HG02571 (cell line): ENCODE measurements at regions not wholly inside any gene's neighbourhood (a gene's known extent, or its start where the extent isn't known, plus 50 kb on each side); places are given as distances from the start of the nearest gene placed in this dataset.

Experiments used
- ATAC-seq: cut with Tn5 transposase; IDR thresholded peaks from one replicate; pipeline ENCODE4 v1.9.1; 2021; ENCODE audit warnings: mild to moderate bottlenecking, moderate library complexity; ENCODE audit not compliant: unreplicated experiment

DNA sequence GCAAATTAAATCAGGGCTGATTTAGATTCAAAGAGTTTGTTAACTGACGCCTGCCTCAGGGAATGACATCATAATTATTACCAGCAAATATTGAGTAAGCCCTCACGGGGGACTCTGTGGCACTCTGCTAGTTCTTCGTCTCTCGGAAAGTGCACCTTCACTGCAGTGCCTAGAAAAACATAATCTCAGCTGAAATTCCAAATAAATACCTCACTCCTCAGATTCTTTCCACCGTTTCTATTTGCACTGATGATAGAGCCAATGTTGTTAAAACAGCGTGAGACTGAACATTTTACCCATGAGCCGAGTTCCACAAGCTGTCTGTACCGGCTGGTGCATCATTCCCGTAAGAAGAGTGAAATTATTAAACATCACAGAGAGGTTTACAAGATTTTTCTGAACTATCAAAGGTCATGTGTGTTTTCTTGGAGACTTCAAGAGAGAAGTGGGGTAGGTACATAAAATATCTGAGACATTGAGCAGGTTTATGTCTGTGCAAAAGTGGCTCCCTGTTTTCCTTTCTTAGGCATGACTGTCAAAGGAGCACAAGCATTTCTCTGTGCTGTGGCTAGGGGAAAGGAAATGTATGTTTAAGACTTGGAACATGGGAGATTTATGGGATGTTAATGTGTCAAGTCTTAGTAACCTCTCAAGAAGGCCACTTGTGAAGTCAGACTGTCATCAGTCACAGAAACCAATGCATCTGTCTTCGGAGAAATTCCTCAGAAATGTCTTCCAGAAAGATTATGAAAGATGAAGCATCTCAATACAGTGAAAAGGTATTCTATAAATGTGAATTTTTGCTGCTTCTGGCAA lies 119.6 kb downstream of the CBLL2 start:
- no peak for ATAC-seq

GRCh38 chrX:22395372-22395771 lies 122.7 kb downstream of the CBLL2 start:
- no peak for ATAC-seq

DNA sequence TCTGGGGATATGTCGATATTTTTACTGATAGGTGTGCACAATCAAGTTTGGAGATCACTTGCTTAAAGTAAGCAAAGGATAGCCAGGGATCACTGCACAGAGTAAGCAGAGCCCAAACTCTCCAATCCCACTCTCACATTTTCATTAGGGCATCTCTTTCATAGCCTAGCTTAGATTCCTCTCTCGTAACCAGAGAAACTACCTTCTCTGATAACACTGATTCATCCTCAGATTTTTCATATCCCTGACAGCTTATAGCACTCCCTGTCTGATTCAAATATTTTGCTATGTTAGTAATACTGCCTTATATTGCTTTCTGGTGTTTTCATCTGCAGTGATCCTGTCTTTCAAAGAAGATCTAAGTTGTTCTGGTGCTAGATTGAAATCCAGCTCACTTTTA lies 123.7 kb downstream of the CBLL2 start:
- no peak for ATAC-seq

GRCh38 chrX:22397566-22397965 lies 124.9 kb downstream of the CBLL2 start:
- ATAC-seq, result no peak

GRCh38 chrX:22399437-22400192 lies 126.9 kb downstream of the CBLL2 start:
- ATAC-seq, result no peak

DNA sequence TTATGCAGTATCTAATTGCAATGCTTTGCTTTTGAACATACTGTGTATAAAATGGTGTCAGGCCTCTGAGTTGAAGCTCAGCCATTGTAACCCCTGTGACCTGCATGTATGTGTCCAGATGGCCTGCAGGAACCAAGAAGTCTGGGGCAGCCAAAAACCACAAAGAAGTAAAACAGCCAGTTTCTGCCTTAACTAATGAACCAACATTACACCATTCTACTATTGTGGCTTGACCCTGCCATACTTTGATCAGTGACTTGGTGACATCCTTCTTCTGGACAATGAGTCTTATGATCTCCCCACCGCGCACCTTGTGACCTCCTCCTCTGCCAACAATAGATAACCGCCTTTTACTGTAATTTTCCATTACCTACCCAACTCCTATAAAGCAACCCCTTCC lies 131.6 kb downstream of the CBLL2 start:
- no peak for ATAC-seq

GRCh38 chrX:22406201-22406737 lies 133.6 kb downstream of the CBLL2 start:
- ATAC-seq, result no peak

- ATAC-seq, result no peak
Observed at GRCh38 chrX:22409418-22409817, 136.7 kb downstream of the CBLL2 start.

DNA sequence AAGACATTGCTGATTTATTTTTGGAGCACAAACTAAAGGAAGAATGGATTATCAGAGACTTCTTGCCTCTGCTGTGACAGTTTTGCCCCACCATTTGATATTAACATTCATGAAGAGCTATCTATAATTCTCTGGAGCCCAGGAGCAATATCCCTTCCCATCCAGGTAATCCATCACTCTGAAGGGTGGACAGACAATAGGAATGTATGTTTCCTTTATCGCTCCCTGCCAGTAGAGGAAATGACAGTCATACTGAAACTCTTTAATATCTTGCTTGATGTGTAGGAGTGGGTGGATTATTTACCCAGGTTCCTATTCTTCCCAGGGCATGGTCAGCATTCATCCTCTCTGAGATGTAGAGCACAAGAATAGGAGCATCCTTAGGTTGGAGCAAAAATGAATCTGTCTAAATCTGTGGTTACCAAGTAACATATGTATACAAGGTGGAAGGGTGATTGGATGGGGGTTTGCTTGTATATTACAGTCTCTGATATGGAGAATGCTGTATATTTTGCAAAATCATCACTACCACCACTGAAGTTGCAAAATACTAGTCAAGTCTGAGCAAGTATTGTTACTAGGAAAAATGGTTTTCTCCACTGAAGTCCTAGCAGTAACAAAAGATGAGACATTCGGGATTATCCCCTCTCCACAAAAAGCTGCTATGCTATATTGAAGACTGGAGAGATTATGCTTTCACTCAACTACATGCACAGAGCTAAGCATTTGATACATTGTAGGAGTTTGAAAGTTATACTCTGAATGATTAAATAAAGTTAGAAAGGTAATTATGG lies 151.6 kb downstream of the CBLL2 start:
- no peak for ATAC-seq

DNA sequence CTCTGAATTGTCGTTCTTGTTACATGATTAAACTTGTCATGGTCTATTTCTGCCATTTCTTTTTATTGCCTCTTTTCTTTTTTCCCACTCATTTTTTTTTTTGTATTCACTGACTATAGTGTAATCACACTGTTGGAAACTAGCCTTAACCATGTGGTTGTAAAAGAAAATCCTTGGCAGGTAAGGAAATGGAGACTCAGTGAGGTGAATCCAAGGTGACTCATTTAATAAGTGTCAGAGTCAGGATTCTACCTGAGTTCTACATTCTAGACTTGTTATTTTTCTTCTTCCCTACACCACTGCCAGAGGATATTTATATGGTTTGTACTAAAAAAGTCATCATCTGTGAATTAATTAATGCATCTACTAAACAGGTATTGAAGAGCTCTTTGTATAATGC lies 152.2 kb downstream of the CBLL2 start:
- no peak for ATAC-seq

- ATAC-seq, result no peak
Observed at GRCh38 chrX:22429704-22430103, 157.0 kb downstream of the CBLL2 start.

DNA sequence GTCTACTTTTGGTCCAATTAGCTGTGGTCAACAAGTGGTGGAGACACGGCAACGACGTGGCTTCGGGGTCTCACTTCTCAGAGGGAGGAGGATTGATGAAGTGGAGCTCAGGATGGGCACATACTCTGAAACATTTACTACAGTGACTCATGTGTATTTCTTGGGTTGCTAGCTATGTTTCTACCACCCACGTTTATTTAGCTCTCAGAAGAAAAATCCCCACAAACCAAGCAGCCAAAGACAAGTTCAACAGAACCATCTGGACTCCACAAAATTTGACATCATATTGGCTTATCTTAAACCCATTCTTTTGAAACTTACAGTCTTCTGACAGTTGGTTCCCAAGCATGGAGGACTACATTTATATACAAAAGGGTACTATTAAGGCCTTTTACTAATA lies 158.0 kb downstream of the CBLL2 start:
- ATAC-seq, result no peak

DNA sequence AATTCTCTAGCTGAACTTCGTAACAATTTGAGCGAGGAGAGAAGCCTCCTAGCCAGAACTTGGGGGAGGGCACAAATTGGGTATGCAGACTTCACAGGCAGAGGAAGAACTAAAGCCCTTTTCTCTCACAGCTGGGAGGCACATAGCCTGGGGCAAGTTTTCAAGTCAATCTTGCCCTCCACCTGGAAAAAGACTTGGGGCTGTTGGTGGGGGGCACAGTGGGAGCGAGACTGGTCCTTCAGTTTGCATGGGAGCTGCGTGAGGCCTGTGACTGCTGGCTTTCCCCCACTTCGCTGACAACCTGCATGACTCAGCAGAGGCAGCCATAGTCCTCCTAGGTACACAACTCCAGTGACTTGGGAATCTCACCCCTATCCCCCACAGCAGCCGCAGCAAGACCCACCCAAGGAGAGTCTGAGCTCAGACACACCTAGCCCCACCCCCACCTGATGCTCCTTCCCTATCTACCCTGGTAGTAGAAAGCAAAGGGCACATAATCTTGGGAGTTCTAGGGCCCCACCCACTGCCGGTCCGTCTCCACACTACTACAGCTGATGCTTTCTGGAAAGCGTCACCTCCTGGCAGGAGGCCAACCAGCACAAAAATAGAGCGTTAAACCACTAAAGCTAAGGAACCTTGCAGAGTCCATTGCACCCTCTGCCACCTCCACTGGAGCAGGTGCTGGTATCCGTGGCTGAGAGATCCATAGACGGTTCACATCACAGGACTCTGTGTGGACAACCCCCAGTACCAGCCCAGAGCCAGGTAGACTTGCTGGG lies 160.8 kb downstream of the CBLL2 start:
- no peak for ATAC-seq

DNA sequence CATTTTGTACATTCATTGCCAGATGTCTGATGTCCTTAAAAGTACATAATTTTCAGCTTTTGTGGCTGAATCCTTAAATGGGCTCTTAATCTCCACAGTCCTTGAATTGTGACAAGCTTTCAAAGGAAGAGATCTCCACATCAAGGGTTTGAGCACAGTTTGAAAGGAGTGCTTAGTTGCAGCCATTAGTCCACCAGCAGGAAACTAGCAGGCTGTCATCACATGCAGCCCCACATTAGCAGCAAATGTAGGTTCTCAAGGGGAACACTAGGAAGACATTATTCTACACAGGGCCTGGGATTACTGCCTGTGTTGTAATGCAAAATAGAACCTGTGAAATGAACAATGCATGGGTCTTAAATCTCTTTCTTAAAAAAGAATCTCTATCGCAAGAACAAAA lies 173.2 kb downstream of the CBLL2 start:
- no peak for ATAC-seq

DNA sequence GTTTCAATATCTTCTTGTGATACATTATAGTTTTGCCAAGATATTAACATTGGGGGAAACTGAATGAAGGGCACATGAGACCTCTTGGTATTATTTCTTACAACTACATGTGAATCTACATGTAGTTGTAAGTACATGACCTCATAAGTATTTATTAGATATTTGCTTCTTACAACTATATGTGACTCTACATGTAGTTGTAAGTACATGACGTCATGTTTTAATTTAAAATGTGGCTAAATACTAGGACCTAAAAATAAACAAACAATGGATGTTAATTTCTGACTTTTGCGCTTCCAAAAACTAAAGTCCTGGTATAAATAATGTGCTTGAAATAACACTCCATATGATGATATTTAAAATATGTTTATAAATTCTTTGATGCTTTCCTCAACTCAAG lies 190.2 kb downstream of the CBLL2 start:
- no peak for ATAC-seq

DNA sequence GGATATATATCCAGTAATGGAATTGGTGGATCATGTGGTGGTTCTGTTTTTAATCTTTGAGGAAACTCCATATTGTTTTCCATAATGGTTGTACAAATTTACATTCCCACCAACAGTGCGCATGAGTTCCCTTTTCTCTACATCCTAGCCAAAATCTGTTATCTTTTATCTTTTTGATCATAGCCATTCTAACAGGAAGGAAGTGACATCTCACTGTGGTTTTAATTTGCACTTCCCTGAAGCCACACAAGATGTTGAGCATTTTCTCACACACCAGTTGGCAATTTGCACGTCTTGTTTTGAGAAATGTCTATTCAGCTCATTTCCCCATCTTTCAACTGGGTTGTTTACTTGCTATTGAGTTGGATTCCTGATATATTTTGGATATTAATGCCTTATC lies 194.9 kb downstream of the CBLL2 start:
- ATAC-seq, result no peak

DNA sequence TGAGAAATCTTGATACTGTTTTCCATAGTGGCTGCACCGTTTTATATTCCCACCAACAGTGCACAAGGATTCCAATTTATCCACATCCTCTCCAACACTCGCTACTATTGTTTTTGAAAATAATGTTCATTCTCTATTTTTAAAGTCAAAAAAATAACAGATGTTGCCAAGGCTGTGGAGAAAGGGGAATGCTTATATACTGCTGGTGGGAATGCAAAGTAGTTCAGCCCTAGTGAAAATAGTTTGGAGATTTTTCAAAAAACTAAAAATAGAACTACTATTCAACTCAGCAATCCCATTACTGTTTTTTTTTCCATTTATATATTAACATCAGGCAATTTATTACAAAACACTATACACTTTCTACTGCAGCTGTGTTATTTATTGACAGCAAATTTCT lies 208.7 kb downstream of the CBLL2 start:
- no peak for ATAC-seq

DNA sequence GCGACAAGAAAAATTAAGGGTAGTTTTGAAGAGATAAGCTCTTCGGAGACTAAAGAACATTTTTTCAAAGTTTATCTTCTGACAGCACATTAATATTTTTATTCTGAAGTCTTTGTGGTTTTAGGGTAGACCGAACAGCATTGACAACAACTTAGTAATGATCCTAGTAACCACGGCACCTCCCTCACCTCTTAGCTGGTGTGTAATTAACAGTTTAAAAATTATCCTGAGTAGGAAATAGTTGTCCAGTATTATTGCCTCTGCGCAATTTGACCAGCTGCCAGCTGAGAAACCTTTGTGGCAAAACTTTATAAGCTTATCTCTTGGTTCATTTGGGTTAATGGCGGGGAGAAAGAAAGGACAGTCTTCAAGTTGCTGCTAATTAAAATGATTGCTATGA lies 213.6 kb downstream of the CBLL2 start:
- no peak for ATAC-seq

DNA sequence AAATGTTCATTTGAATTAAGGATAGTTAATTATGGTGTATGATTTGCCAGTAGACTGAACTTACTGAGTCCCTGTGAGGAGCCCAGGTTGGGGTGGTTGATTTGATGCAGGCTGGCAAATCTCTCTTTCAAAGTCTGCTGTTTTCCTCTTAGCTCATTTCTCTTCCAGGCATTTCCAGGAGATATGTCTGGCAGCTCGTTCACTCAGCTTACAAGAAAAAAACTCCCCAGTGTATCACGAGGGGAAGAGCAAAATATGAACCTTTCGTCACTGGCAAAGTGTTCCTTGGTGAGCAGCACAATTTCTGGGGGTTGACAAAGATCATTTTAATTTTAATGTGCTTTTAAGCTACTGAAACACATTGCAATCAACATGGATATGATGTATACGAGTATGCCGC lies 244.2 kb downstream of the CBLL2 start:
- no peak for ATAC-seq

- no peak for ATAC-seq
Observed at GRCh38 chrX:22520128-22520828, 247.6 kb downstream of the CBLL2 start.
